ENCODE measurements at regions not wholly inside any gene's neighbourhood (a gene's known extent, or its start where the extent isn't known, plus 50 kb on each side); places are given as distances from the start of the nearest gene placed in this dataset.

- Histone ChIP-seq H3K4me1 (no peaks in the 10 kb centered on the region), H3K4me3 (no peak overlapping the region), H3K36me3 (no peaks in the 10 kb centered on the region), H3K27me3 (no peaks in the 10 kb centered on the region), H3K9me3 (no peaks in the 10 kb centered on the region), H3K27ac (no peak overlapping the region)
- intact Hi-C loops (cut with DNase I), result no loop called here
- TF ChIP-seq CTCF (IDR thresholded peaks at IDR 0.05) (no peak), EP300 (IDR thresholded peaks at IDR 0.05) (no peak)
- no peak for DNase-seq
Measured at GRCh38 chr2:7593360-7593759, 676.1 kb downstream of the RNF144A start.

GRCh38 chr2:7594211-7594610 lies 677.0 kb downstream of the RNF144A start:
- Histone ChIP-seq H3K36me3 (no peaks in the 10 kb centered on the region), H3K27me3 (no peaks in the 10 kb centered on the region), H3K4me3 (no peak overlapping the region), H3K27ac (no peak overlapping the region), H3K9me3 (no peaks in the 10 kb centered on the region), H3K4me1 (no peaks in the 10 kb centered on the region)
- WGBS, 2 donors, result 82 to 88% methylated on average over 4 of the region's 4 CpGs
- intact Hi-C loops (cut with DNase I), result no loop called here
- TF ChIP-seq POLR2A (IDR thresholded peaks at IDR 0.05) (no peak), POLR2AphosphoS5 (IDR thresholded peaks at IDR 0.05) (no peak)
- no peak for DNase-seq

GRCh38 chr2:7595206-7595605 lies 678.0 kb downstream of the RNF144A start:
- H3K4me3 ChIP-seq, result no peak overlapping the region
- intact Hi-C loops (cut with DNase I), result no loop called here
- H3K27me3 ChIP-seq, result no peaks in the 10 kb centered on the region
- no peaks in the 10 kb centered on the region for H3K4me1 ChIP-seq
- H3K27ac ChIP-seq, result no peak overlapping the region
- no peak for DNase-seq
- 72 to 78% methylated on average over 3 of the region's 3 CpGs for WGBS, 2 donors
- TF ChIP-seq EP300 (IDR thresholded peaks at IDR 0.05) (no peak), CTCF (IDR thresholded peaks at IDR 0.05) (no peak), POLR2AphosphoS5 (IDR thresholded peaks at IDR 0.05) (no peak), POLR2A (IDR thresholded peaks at IDR 0.05) (no peak)
- H3K9me3 ChIP-seq, result no peaks in the 10 kb centered on the region
- H3K36me3 ChIP-seq, result no peaks in the 10 kb centered on the region

GRCh38 chr2:7598402-7598801 lies 681.2 kb downstream of the RNF144A start:
- Histone ChIP-seq H3K4me3 (no peak overlapping the region), H3K4me1 (no peaks in the 10 kb centered on the region), H3K36me3 (no peaks in the 10 kb centered on the region), H3K27me3 (no peaks in the 10 kb centered on the region), H3K27ac (no peak overlapping the region), H3K9me3 (no peaks in the 10 kb centered on the region)
- intact Hi-C loops (cut with DNase I), result no loop called here
- TF ChIP-seq POLR2AphosphoS5 (IDR thresholded peaks at IDR 0.05) (no peak), POLR2A (IDR thresholded peaks at IDR 0.05) (no peak), CTCF (IDR thresholded peaks at IDR 0.05) (no peak), EP300 (IDR thresholded peaks at IDR 0.05) (no peak)
- WGBS, 2 donors, result 77 to 94% methylated on average over 3 of the region's 3 CpGs
- no peak for DNase-seq

GRCh38 chr2:7599462-7600258 lies 682.4 kb downstream of the RNF144A start:
- intact Hi-C loops (cut with DNase I), result no loop called here
- DNase-seq, result no peak
- no peaks in the 10 kb centered on the region for H3K36me3 ChIP-seq
- no peaks in the 10 kb centered on the region for H3K27me3 ChIP-seq
- 95 to 97% methylated on average over 24 of the region's 24 CpGs for WGBS, 2 donors
- no peak overlapping the region for H3K27ac ChIP-seq
- no peak overlapping the region for H3K4me3 ChIP-seq
- no peaks in the 10 kb centered on the region for H3K9me3 ChIP-seq
- TF ChIP-seq EP300 (IDR thresholded peaks at IDR 0.05), result no peak
- TF ChIP-seq POLR2A (IDR thresholded peaks at IDR 0.05), result no peak
- TF ChIP-seq POLR2AphosphoS5 (IDR thresholded peaks at IDR 0.05), result no peak
- no peak for TF ChIP-seq CTCF (IDR thresholded peaks at IDR 0.05)
- no peaks in the 10 kb centered on the region for H3K4me1 ChIP-seq
